ENCODE measurements at regions not wholly inside any gene's neighbourhood (a gene's known extent, or its start where the extent isn't known, plus 50 kb on each side); places are given as distances from the start of the nearest gene placed in this dataset.

GRCh38 chr2:10193276-10193795 lies 70.8 kb downstream of the RRM2 start:
- H3K27ac ChIP-seq (ENCODE audit: low read length): no peak overlapping the region
- no peaks in the 10 kb centered on the region for H4K20me1 ChIP-seq (ENCODE audit: insufficient read depth, low read length)
- no peak for TF ChIP-seq EZH2phosphoT487 (IDR thresholded peaks at IDR 0.05; ENCODE audit: low read depth)
- no peak for TF ChIP-seq CTCF (IDR thresholded peaks at IDR 0.05; ENCODE audit: low read depth, low read length)
- H3K4me3 ChIP-seq (ENCODE audit: low read length): no peak overlapping the region
- H3K79me2 ChIP-seq (ENCODE audit: low read length): no peaks in the 10 kb centered on the region
- no peak overlapping the region for H3K9ac ChIP-seq (ENCODE audit: low read length)
- H3K9me3 ChIP-seq (ENCODE audit: insufficient read depth, low read length): no peaks in the 10 kb centered on the region
- no peaks in the 10 kb centered on the region for H3K36me3 ChIP-seq (replicated peaks; ENCODE audit: low read depth, low read length)
- no peak overlapping the region for H2AFZ ChIP-seq (ENCODE audit: low read depth, low read length)
- no peaks in the 10 kb centered on the region for H3K27me3 ChIP-seq (ENCODE audit: low read depth, low read length)
- H3K4me2 ChIP-seq (ENCODE audit: low read length): no peak overlapping the region
- no peaks in the 10 kb centered on the region for H3K4me1 ChIP-seq (ENCODE audit: low read length)

DNA sequence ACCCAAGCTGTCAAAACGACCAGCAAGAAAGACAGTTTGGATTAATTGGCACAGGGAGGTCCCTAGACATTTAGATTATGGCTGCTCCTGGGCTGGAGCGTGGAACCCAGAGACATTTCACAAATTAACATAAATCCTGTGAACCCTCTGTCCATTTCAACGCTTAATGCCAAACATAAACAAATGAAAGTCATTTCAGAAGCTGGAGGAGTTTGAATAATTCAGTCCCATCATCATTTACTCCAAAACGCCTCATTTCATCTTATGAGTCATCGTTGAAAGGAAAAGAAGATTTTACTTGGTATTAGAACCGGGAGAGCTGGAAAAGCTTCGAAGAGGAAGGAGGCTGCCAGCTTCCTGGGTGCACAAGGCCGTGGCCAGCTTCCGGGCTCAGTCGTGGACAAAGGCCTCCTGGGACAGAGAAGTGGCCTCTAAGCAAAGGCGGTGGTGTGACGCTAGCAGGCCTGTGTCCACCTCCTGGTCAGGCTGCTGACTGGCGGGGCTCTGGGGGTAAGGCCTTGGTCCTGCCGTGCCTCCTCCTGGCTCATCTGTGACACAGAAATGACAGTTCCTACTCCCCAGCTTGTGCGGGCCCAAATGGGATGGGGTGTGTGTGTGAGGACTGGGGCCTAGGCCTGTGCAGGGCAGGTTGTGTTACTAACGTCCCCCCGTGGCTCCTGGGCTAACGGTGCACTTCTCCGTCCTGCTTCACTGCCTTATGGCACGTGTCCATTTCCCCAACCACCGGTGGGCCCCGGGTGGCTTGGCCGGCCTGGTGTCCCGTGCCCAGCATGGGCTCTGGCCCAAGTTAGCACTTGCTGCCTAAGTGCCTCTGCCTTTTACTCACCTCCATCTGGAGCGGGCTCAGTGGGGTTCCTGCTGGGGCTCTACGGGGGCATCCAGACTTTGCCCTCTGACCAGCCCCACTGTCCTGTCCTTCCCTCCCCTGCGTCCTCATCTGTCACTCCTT lies 71.6 kb downstream of the RRM2 start:
- Histone ChIP-seq H3K27me3 (ENCODE audit: low read depth, low read length) (no peaks in the 10 kb centered on the region), H3K4me3 (ENCODE audit: low read length) (no peak overlapping the region), H4K20me1 (ENCODE audit: insufficient read depth, low read length) (no peaks in the 10 kb centered on the region), H3K27ac (ENCODE audit: low read length) (no peak overlapping the region), H3K79me2 (ENCODE audit: low read length) (no peaks in the 10 kb centered on the region), H3K4me1 (ENCODE audit: low read length) (no peaks in the 10 kb centered on the region), H3K9ac (ENCODE audit: low read length) (no peak overlapping the region), H2AFZ (ENCODE audit: low read depth, low read length) (no peak overlapping the region), H3K9me3 (ENCODE audit: insufficient read depth, low read length) (no peaks in the 10 kb centered on the region), H3K36me3 (replicated peaks; ENCODE audit: low read depth, low read length) (no peaks in the 10 kb centered on the region), H3K4me2 (ENCODE audit: low read length) (no peak overlapping the region)
- TF ChIP-seq CTCF (IDR thresholded peaks at IDR 0.05; ENCODE audit: low read depth, low read length): no peak
- no peak for TF ChIP-seq EZH2phosphoT487 (IDR thresholded peaks at IDR 0.05; ENCODE audit: low read depth)

DNA sequence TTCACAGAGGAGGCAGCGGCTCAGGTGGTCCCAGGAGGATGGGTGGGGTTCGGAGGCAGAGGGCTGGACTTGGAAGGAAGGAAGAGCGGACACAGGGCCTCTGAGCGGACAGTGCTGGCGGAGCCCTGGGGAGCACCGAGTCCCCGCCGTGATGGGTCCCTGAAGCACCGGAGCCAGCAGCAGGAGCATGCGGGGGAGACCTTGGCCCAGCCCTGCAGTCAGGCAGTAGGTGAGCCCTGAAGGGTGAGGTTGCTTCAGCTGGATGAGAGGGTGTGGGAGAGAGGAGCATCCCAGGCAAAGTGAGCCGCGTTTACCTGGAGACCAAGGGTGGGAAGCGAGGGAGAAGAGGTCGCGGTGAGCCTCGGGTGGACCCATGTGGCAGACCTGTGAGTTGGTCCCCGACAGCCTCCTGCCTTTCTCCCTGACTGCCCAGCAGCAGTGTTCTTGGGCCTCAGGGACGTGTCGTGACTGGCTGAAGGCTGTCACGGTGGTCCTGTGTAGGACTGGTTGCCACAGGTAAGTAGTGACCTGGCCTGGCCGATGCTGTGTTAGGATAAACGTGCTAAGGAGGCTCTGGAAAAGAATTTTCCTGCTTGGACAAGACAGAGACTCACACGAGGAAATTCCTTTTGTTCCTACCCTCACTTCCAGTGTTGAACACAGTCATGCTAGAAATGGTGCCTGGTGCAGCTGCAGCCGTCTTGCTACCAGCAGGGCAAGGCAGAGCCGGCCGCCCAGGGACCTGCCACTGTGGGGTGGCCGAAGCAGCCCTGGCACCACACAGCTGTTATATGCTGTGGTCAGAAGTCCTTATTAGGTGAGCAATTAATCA lies 73.0 kb downstream of the RRM2 start:
- H3K9ac ChIP-seq (ENCODE audit: low read length): no peak overlapping the region
- no peak overlapping the region for H3K27ac ChIP-seq (ENCODE audit: low read length)
- no peaks in the 10 kb centered on the region for H4K20me1 ChIP-seq (ENCODE audit: insufficient read depth, low read length)
- H2AFZ ChIP-seq (ENCODE audit: low read depth, low read length): no peak overlapping the region
- no peak overlapping the region for H3K4me3 ChIP-seq (ENCODE audit: low read length)
- H3K4me2 ChIP-seq (ENCODE audit: low read length): no peak overlapping the region
- TF ChIP-seq CTCF (IDR thresholded peaks at IDR 0.05; ENCODE audit: low read depth, low read length): no peak
- TF ChIP-seq EZH2phosphoT487 (IDR thresholded peaks at IDR 0.05; ENCODE audit: low read depth): no peak
- no peaks in the 10 kb centered on the region for H3K27me3 ChIP-seq (ENCODE audit: low read depth, low read length)
- H3K9me3 ChIP-seq (ENCODE audit: insufficient read depth, low read length): no peaks in the 10 kb centered on the region
- H3K4me1 ChIP-seq (ENCODE audit: low read length): no peaks in the 10 kb centered on the region
- no peaks in the 10 kb centered on the region for H3K36me3 ChIP-seq (replicated peaks; ENCODE audit: low read depth, low read length)
- no peaks in the 10 kb centered on the region for H3K79me2 ChIP-seq (ENCODE audit: low read length)

Data from OCI-LY3 (cell line).